NCI-H187 (cell line): ENCODE measurements at regions not wholly inside any gene's neighbourhood (a gene's known extent, or its start where the extent isn't known, plus 50 kb on each side); places are given as distances from the start of the nearest gene placed in this dataset.

Experiments used
- DNase-seq, 2 experiments: peaks; one replicate each; lab custom pipeline; 2025; lab: John Stamatoyannopoulos, UW

GRCh38 chr4:96543346-96543745 lies 703.5 kb downstream of the PDHA2 start:
- DNase-seq: no peak

- no peak for DNase-seq
These were observed 718.6 kb downstream of the PDHA2 start for GRCh38 chr4:96558466-96558865.

GRCh38 chr4:96566755-96567154 lies 726.9 kb downstream of the PDHA2 start:
- DNase-seq: no peak

GRCh38 chr4:96585304-96585703 lies 745.4 kb downstream of the PDHA2 start:
- no peak for DNase-seq

GRCh38 chr4:96593422-96593821 lies 753.5 kb downstream of the PDHA2 start:
- DNase-seq: no peak

- DNase-seq: no peak
These were observed 758.6 kb downstream of the PDHA2 start for GRCh38 chr4:96598465-96598864.

- DNase-seq: no peak
These were observed 759.9 kb downstream of the PDHA2 start for GRCh38 chr4:96599752-96600151.

GRCh38 chr4:96602661-96603060 lies 762.8 kb downstream of the PDHA2 start:
- no peak for DNase-seq

GRCh38 chr4:96603641-96604040 lies 763.7 kb downstream of the PDHA2 start:
- no peak for DNase-seq

- DNase-seq: no peak
These were observed 766.6 kb downstream of the PDHA2 start for GRCh38 chr4:96606451-96606850.

GRCh38 chr4:96626023-96626422 lies 786.1 kb downstream of the PDHA2 start:
- no peak for DNase-seq

- DNase-seq: no peak
These were observed 790.9 kb downstream of the PDHA2 start for GRCh38 chr4:96630839-96631238.

- DNase-seq: no peak
These were observed 798.1 kb downstream of the PDHA2 start for GRCh38 chr4:96637971-96638412.

GRCh38 chr4:96639932-96640331 lies 800.0 kb downstream of the PDHA2 start:
- DNase-seq: no peak

- no peak for DNase-seq
These were observed 802.6 kb downstream of the PDHA2 start for GRCh38 chr4:96642490-96642889.

- DNase-seq: no peak
These were observed 806.3 kb downstream of the PDHA2 start for GRCh38 chr4:96646146-96646545.

GRCh38 chr4:96649536-96649935 lies 809.6 kb downstream of the PDHA2 start:
- no peak for DNase-seq

GRCh38 chr4:96652158-96652557 lies 812.3 kb downstream of the PDHA2 start:
- no peak for DNase-seq

- DNase-seq: no peak
These were observed 812.9 kb downstream of the PDHA2 start for GRCh38 chr4:96652821-96653220.

- DNase-seq: no peak
These were observed 814.2 kb downstream of the PDHA2 start for GRCh38 chr4:96654045-96654444.

GRCh38 chr4:96670381-96670780 lies 830.5 kb downstream of the PDHA2 start:
- no peak for DNase-seq

GRCh38 chr4:96675416-96675815 lies 835.5 kb downstream of the PDHA2 start:
- no peak for DNase-seq

- no peak for DNase-seq
These were observed 836.0 kb downstream of the PDHA2 start for GRCh38 chr4:96675896-96676295.

- no peak for DNase-seq
These were observed 837.0 kb downstream of the PDHA2 start for GRCh38 chr4:96676754-96677435.
